GM12878 (cell line): ENCODE measurements at regions not wholly inside any gene's neighbourhood (a gene's known extent, or its start where the extent isn't known, plus 50 kb on each side); places are given as distances from the start of the nearest gene placed in this dataset.

Source experiments
- BCL11A ChIP-seq: IDR thresholded peaks from 2 replicates; pipeline ENCODE4 v1.6.1; 2011; ENCODE audit warnings: low read depth, low read length
- BCLAF1 ChIP-seq: fragments of 450-650 bp; IDR thresholded peaks from 2 replicates; pipeline ENCODE4 v1.6.1; 2017; ENCODE audit warnings: antibody characterized with exemption, mild to moderate bottlenecking, moderate library complexity
- CHD1 ChIP-seq: IDR thresholded peaks from 2 replicates; pipeline ENCODE4 v1.6.1; 2012; ENCODE audit warnings: low read depth, low read length, improper control_type of control experiment
- E4F1 ChIP-seq: fragments of 450-650 bp; IDR thresholded peaks from 2 replicates; pipeline ENCODE4 v1.6.1; 2018; ENCODE audit warnings: borderline replicate concordance, mild to moderate bottlenecking; ENCODE audit not compliant: partially characterized antibody
- EP300 ChIP-seq, 2 experiments: fragments of 150-350 bp in 1 of 2; IDR thresholded peaks; 2 replicates each; pipeline ENCODE4 v1.6.1; 2011 to 2012; ENCODE audit warnings: low read depth in 2 of 2, low read length in 2 of 2, borderline replicate concordance in 1 of 2, improper control_type of control experiment in 1 of 2, inconsistent platforms in 1 of 2; ENCODE audit not compliant: control insufficient read depth in 1 of 2
- NR2F1 ChIP-seq: fragments of 450-650 bp; conservative IDR thresholded peaks from 2 replicates; pipeline ENCODE4 v1.6.1; 2017; ENCODE audit warnings: mild to moderate bottlenecking
- ZNF217 ChIP-seq: fragments of 450-650 bp; IDR thresholded peaks from 2 replicates; pipeline ENCODE4 v1.6.1; 2017; ENCODE audit warnings: antibody characterized with exemption, mild to moderate bottlenecking

- TF ChIP-seq E4F1 = no peak
- TF ChIP-seq ZNF217 = no peak
- TF ChIP-seq BCL11A = no peak
- TF ChIP-seq CHD1 = no peak
- no peak for TF ChIP-seq EP300 (IDR thresholded peaks at IDR 0.05; ENCODE audit: borderline replicate concordance in 1 of 2, control insufficient read depth in 1 of 2, low read depth in 2 of 2, low read length in 2 of 2)
- no peak for TF ChIP-seq BCLAF1
- TF ChIP-seq NR2F1 = no peak
These were observed 545.2 kb upstream of the CDH11 start (continued) for GRCh38 chr16:65667011-65667578.
